HCT116 (cell line): ENCODE measurements at regions not wholly inside any gene's neighbourhood (a gene's known extent, or its start where the extent isn't known, plus 50 kb on each side); places are given as distances from the start of the nearest gene placed in this dataset.

Experiments used
- ATAC-seq: fragments of 200-7000 bp; cut with Tn5 transposase; 2 replicates; pipeline ENCODE4 v1.9.1; 2020; ENCODE audit warnings: mild to moderate bottlenecking, moderate library complexity
- BruUV-seq: library from RNA; stranded (reverse); fragments of 400-500 nt; replicated peaks from 2 replicates; lab custom pipeline; 2021; lab: Mats Ljungman, UMichigan
- CTCF ChIA-PET: fragments of 300-600 bp; sonication (Branson Sonifier 250); formaldehyde crosslinking; loops from one replicate; lab custom pipeline; 2021; ENCODE audit warnings: antibody characterized with exemption; lab: Charles Lee
- POLR2A ChIA-PET: fragments of 300-600, 350-600 bp; sonication (Branson Sonifier 250); formaldehyde crosslinking; loops from one replicate; lab custom pipeline; 2021; ENCODE audit warnings: antibody characterized with exemption; lab: Charles Lee
- RAD21 ChIA-PET, 2 experiments: fragments of 300-600 bp; sonication (Branson Sonifier 250); formaldehyde crosslinking; loops; one replicate each; lab custom pipeline; 2023; ENCODE audit warnings: low total read pairs in 2 of 2; ENCODE audit not compliant: uncharacterized antibody in 2 of 2, unreplicated experiment in 2 of 2, low non-redundant PET in 1 of 2; lab: Charles Lee
- DNase-seq: peaks from one replicate; pipeline ENCODE4 v3.0.0-alpha.2; 2010; ENCODE audit warnings: low read depth, low spot score
- H2AFZ ChIP-seq: fragments of 200-600 bp; shearing (Covaris generic), sonication (generic); 2 replicates; pipeline ENCODE4 v1.6.1; 2017; ENCODE audit warnings: low read depth, mixed run types, mixed read lengths, antibody characterized with exemption, low read length; ENCODE audit not compliant: poor library complexity, severe bottlenecking
- H3K27ac ChIP-seq: 2 replicates; pipeline ENCODE4 v1.5.1; 2012; ENCODE audit warnings: low read depth, low read length
- H3K27me3 ChIP-seq: fragments of 200-600 bp; sonication (generic); 2 replicates; pipeline ENCODE4 v1.6.1; 2016; ENCODE audit warnings: mixed run types, low read length, mixed read lengths; ENCODE audit not compliant: insufficient read depth
- H3K36me3 ChIP-seq, 2 experiments: fragments of 200-500 bp in 1 of 2; fragments of 200-600 bp in 1 of 2; sonication (Bioruptor generic) in 1 of 2; sonication (generic) in 1 of 2; 2 replicates each; pipeline versions ENCODE4 v1.5.1 to v1.6.1; 2014 to 2016; ENCODE audit warnings: low read length in 2 of 2, inconsistent platforms in 1 of 2, mixed read lengths in 1 of 2, mixed run types in 1 of 2; ENCODE audit not compliant: insufficient read depth in 2 of 2, control insufficient read depth in 1 of 2
- H3K4me1 ChIP-seq, 2 experiments: fragments of 200-600 bp in 1 of 2; sonication (generic) in 1 of 2; 2 replicates each; pipeline versions ENCODE4 v1.5.1 to v1.6.1; 2012 to 2017; ENCODE audit warnings: low read length in 2 of 2, inconsistent platforms in 1 of 2, mild to moderate bottlenecking in 1 of 2, mixed read lengths in 1 of 2, mixed run types in 1 of 2, moderate library complexity in 1 of 2; ENCODE audit not compliant: insufficient read depth in 2 of 2, control insufficient read depth in 1 of 2
- H3K4me2 ChIP-seq: fragments of 200-600 bp; sonication (generic); 2 replicates; pipeline ENCODE4 v1.6.1; 2017; ENCODE audit warnings: mixed run types, low read length, mixed read lengths
- H3K4me3 ChIP-seq, 2 experiments: fragments of 200-600 bp in 1 of 2; sonication (generic) in 1 of 2; replicated peaks in 1 of 2; 2 replicates each; pipeline ENCODE4 v1.5.1; 2011 to 2016; ENCODE audit warnings: low read length in 2 of 2, control low read depth in 1 of 2, low read depth in 1 of 2, mild to moderate bottlenecking in 1 of 2, mixed read lengths in 1 of 2, mixed run types in 1 of 2
- H3K79me2 ChIP-seq: fragments of 200-600 bp; sonication (generic); 2 replicates; pipeline ENCODE4 v1.6.1; 2017; ENCODE audit warnings: mild to moderate bottlenecking, mixed run types, low read length, moderate library complexity, mixed read lengths; ENCODE audit not compliant: insufficient read depth
- H3K9ac ChIP-seq: fragments of 200-600 bp; sonication (generic); 2 replicates; pipeline ENCODE4 v1.6.1; 2016; ENCODE audit warnings: low read length, mixed read lengths
- H3K9me2 ChIP-seq: fragments of 200-600 bp; sonication (generic), shearing (Covaris generic); 2 replicates; pipeline ENCODE4 v1.6.1; 2017; ENCODE audit warnings: mixed run types, mild to moderate bottlenecking, moderate library complexity; ENCODE audit not compliant: insufficient read depth
- H3K9me3 ChIP-seq, 2 experiments: fragments of 200-500 bp in 1 of 2; fragments of 200-600 bp in 1 of 2; sonication (Bioruptor generic) in 1 of 2; sonication (generic) in 1 of 2; 2 replicates each; pipeline ENCODE4 v1.6.1; 2014 to 2017; ENCODE audit warnings: low read length in 2 of 2, mixed read lengths in 2 of 2, inconsistent platforms in 1 of 2, low read depth in 1 of 2, mild to moderate bottlenecking in 1 of 2, mixed run types in 1 of 2, moderate library complexity in 1 of 2; ENCODE audit not compliant: control insufficient read depth in 1 of 2, insufficient read depth in 1 of 2
- H4K20me1 ChIP-seq: fragments of 200-600 bp; sonication (generic), shearing (Covaris generic); 2 replicates; pipeline ENCODE4 v1.6.1; 2017; ENCODE audit warnings: mixed run types, mild to moderate bottlenecking, moderate library complexity; ENCODE audit not compliant: insufficient read depth
- CTCF ChIP-seq, 3 experiments: fragments of 200-600 bp in 1 of 3; sonication (generic) in 1 of 3; IDR thresholded peaks in 2 of 3; conservative IDR thresholded peaks in 1 of 3; 2 replicates each; pipeline ENCODE4 v1.5.1; 2012 to 2017; ENCODE audit warnings: low read depth in 2 of 3, low read length in 2 of 3, antibody characterized with exemption in 1 of 3, borderline replicate concordance in 1 of 3, control low read depth in 1 of 3, mild to moderate bottlenecking in 1 of 3, mixed read lengths in 1 of 3, mixed run types in 1 of 3, moderate library complexity in 1 of 3; ENCODE audit not compliant: insufficient read depth in 1 of 3
- EGR1 ChIP-seq: IDR thresholded peaks from 2 replicates; pipeline ENCODE4 v1.6.1; 2012; ENCODE audit warnings: low read depth
- EZH2 ChIP-seq: fragments of 200-600 bp; sonication (generic); IDR thresholded peaks from 2 replicates; pipeline ENCODE4 v1.6.1; 2017; ENCODE audit warnings: antibody characterized with exemption, mixed run types
- EZH2phosphoT487 ChIP-seq: fragments of 200-600 bp; IDR thresholded peaks from 2 replicates; pipeline ENCODE4 v1.6.1; 2018; ENCODE audit warnings: antibody characterized with exemption, borderline replicate concordance
- JUND ChIP-seq: IDR thresholded peaks from 2 replicates; pipeline ENCODE4 v1.6.1; 2012
- POLR2AphosphoS5 ChIP-seq: IDR thresholded peaks from 2 replicates; pipeline ENCODE4 v1.6.1; 2011; ENCODE audit warnings: mild to moderate bottlenecking, low read depth, low read length, moderate library complexity
- TCF7L2 ChIP-seq: IDR thresholded peaks from 2 replicates; pipeline ENCODE4 v1.7.0; 2011; ENCODE audit warnings: borderline replicate concordance, inconsistent platforms; ENCODE audit not compliant: insufficient read depth, insufficient read length; ENCODE audit errors: extremely low read depth
- ZBTB33 ChIP-seq: IDR thresholded peaks from 2 replicates; pipeline ENCODE4 v1.6.1; 2011; ENCODE audit warnings: mild to moderate bottlenecking, low read length, moderate library complexity; ENCODE audit not compliant: insufficient replicate concordance; ENCODE audit errors: extremely low read depth
- ZFX ChIP-seq: fragments of 450-650 bp; IDR thresholded peaks from 2 replicates; pipeline ENCODE4 v1.6.1; 2017
- intact Hi-C: fragments of 100-400 bp; cut with micrococcal nuclease; formaldehyde crosslinking; loops from 2 replicates; pipeline ENCODE4 v1.10.0; 2022
- TF ChIP-seq, protein P1 (sequence below): IDR thresholded peaks from 2 replicates; pipeline ENCODE4 v1.6.1; 2012
- TF ChIP-seq, protein P2 (sequence below): IDR thresholded peaks from 2 replicates; pipeline ENCODE4 v1.6.1; 2012

GRCh38 chr11:82012276-82012675 is 721.4 kb downstream of the FAM181B start (continued):
- TF ChIP-seq, protein P1, sequence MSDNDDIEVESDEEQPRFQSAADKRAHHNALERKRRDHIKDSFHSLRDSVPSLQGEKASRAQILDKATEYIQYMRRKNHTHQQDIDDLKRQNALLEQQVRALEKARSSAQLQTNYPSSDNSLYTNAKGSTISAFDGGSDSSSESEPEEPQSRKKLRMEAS: no peak
- no peak for TF ChIP-seq POLR2AphosphoS5
- no peak for TF ChIP-seq JUND
- no peak for TF ChIP-seq EGR1
- no peak for TF ChIP-seq ZFX

DNA sequence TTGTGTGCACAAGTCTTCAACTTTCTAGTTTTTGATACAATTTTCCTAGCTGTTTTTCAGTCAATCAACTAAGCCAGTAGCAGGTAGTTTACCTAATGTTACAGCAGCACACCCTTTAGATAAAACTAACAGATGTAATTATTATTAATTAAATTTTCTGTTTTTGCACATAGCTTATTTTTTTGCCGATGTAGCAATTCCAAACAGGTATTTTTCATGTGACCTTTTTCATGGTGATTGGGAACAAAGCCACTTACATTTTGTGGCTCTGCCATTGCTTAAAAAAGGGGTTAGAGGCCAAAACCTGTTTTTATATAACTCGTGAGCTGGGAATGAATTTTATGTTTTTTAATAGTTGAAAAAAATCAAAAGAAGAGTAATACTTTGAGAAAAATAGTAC is 724.5 kb downstream of the FAM181B start:
- H4K20me1 ChIP-seq: no peaks in the 10 kb centered on the region
- H3K9ac ChIP-seq: no peak overlapping the region
- ChIA-PET RAD21 (no interaction called here), POLR2A (no interaction called here), CTCF (no interaction called here)
- no peak overlapping the region for H3K27ac ChIP-seq
- H3K36me3 ChIP-seq: no peaks in the 10 kb centered on the region
- H2AFZ ChIP-seq: no peak overlapping the region
- DNase-seq: no peak
- H3K9me2 ChIP-seq: no peaks in the 10 kb centered on the region
- no peak for ATAC-seq
- H3K4me3 ChIP-seq: no peak overlapping the region
- no peak overlapping the region for H3K4me2 ChIP-seq
- no peaks in the 10 kb centered on the region for H3K79me2 ChIP-seq
- H3K27me3 ChIP-seq: no peaks in the 10 kb centered on the region
- no peaks in the 10 kb centered on the region for H3K4me1 ChIP-seq
- no TSS peak for BruUV-seq
- peaks cover 6 to 7% of the 10 kb centered on the region in 2 experiments; a peak in 3 of 4 replicates for H3K9me3 ChIP-seq
- intact Hi-C loops: no loop called here
- TF ChIP-seq EGR1 (no peak), EZH2phosphoT487 (no peak), CTCF (IDR thresholded peaks at IDR 0.05 in 2 of 3, conservative IDR thresholded peaks at IDR 0.05 in 1 of 3; ENCODE audit: borderline replicate concordance in 1 of 3, insufficient read depth in 1 of 3, low read depth in 2 of 3, low read length in 2 of 3) (no peak), TCF7L2 (no peak), ZBTB33 (no peak), EZH2 (no peak), ZFX (no peak)
- TF ChIP-seq, protein P2, sequence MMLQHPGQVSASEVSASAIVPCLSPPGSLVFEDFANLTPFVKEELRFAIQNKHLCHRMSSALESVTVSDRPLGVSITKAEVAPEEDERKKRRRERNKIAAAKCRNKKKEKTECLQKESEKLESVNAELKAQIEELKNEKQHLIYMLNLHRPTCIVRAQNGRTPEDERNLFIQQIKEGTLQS: no peak
